CD14-positive monocyte (primary cell): ENCODE measurements at regions not wholly inside any gene's neighbourhood (a gene's known extent, or its start where the extent isn't known, plus 50 kb on each side); places are given as distances from the start of the nearest gene placed in this dataset.

Experiments
- DNase-seq, 3 donors: peaks; one replicate each; pipeline ENCODE4 v3.0.0-alpha.2; 2011 to 2022
- H2AFZ ChIP-seq: 2 replicates; pipeline ENCODE4 v1.6.0; 2012; ENCODE audit warnings: mild to moderate bottlenecking, low read depth, low read length, inconsistent platforms; ENCODE audit not compliant: insufficient read depth, poor library complexity, severe bottlenecking
- H3K27ac ChIP-seq, 2 donors: 1 replicate in 1 of 2; 2 replicates in 1 of 2; pipeline ENCODE4 v1.5.1; 2012 to 2013; ENCODE audit warnings: low read length in 2 of 2, control low read depth in 1 of 2, inconsistent platforms in 1 of 2, low read depth in 1 of 2, mild to moderate bottlenecking in 1 of 2
- H3K27me3 ChIP-seq, 2 donors: one replicate each; pipeline versions ENCODE4 v1.6.0 to v1.6.1; 2011 to 2013; ENCODE audit warnings: low read length in 2 of 2; ENCODE audit not compliant: control insufficient read depth in 2 of 2, insufficient read depth in 2 of 2
- H3K36me3 ChIP-seq, 2 donors: replicated peaks in 1 of 2; 1 replicate in 1 of 2; 2 replicates in 1 of 2; pipeline versions ENCODE4 v1.5.1 to v1.6.1; 2012 to 2013; ENCODE audit warnings: low read length in 2 of 2, control low read depth in 1 of 2, inconsistent platforms in 1 of 2, mild to moderate bottlenecking in 1 of 2; ENCODE audit not compliant: insufficient read depth in 2 of 2, control insufficient read depth in 1 of 2
- H3K4me1 ChIP-seq, 2 donors: 1 replicate in 1 of 2; 2 replicates in 1 of 2; pipeline versions ENCODE4 v1.5.1 to v1.6.1; 2012 to 2013; ENCODE audit warnings: low read length in 2 of 2, control low read depth in 1 of 2, inconsistent platforms in 1 of 2, mild to moderate bottlenecking in 1 of 2, moderate library complexity in 1 of 2; ENCODE audit not compliant: insufficient read depth in 2 of 2, control insufficient read depth in 1 of 2
- H3K4me2 ChIP-seq: replicated peaks from 2 replicates; pipeline ENCODE3; 2012; ENCODE audit warnings: low read length, moderate library complexity, mild to moderate bottlenecking; ENCODE audit not compliant: poor library complexity, severe bottlenecking; ENCODE audit errors: extremely low read depth
- H3K4me3 ChIP-seq, 3 experiments: fragments of 200-600 bp in 1 of 3; sonication (generic) in 1 of 3; replicated peaks in 1 of 3; 1 replicate in 2 of 3; 2 replicates in 1 of 3; pipeline ENCODE4 v1.5.1; 2011 to 2013; ENCODE audit warnings: low read length in 3 of 3, mild to moderate bottlenecking in 3 of 3, control low read depth in 2 of 3, low read depth in 2 of 3, inconsistent platforms in 1 of 3, moderate library complexity in 1 of 3
- H3K79me2 ChIP-seq: 2 replicates; pipeline ENCODE4 v1.6.0; 2012; ENCODE audit warnings: mild to moderate bottlenecking, control low read depth, inconsistent platforms, low read length, moderate library complexity; ENCODE audit not compliant: insufficient read depth
- H3K9ac ChIP-seq: 2 replicates; pipeline ENCODE4 v1.6.0; 2017; ENCODE audit warnings: low read length, mild to moderate bottlenecking; ENCODE audit not compliant: insufficient read depth, poor library complexity, severe bottlenecking
- H3K9me3 ChIP-seq, 2 donors: replicated peaks in 1 of 2; 1 replicate in 1 of 2; 2 replicates in 1 of 2; pipeline versions ENCODE4 v1.5.1 to v1.6.1; 2012 to 2013; ENCODE audit warnings: low read length in 2 of 2, control low read depth in 1 of 2; ENCODE audit not compliant: control insufficient read depth in 1 of 2, insufficient read depth in 1 of 2
- H4K20me1 ChIP-seq: 2 replicates; pipeline ENCODE4 v1.6.0; 2012; ENCODE audit warnings: mild to moderate bottlenecking, low read length, control low read depth, moderate library complexity; ENCODE audit not compliant: insufficient read depth
- H3K27ac Mint-ChIP-seq, 7 donors: one replicate each; pipeline ENCODE4 v1.8.0; 2020; ENCODE audit warnings: mild to moderate bottlenecking in 7 of 7, mixed read lengths in 7 of 7, moderate library complexity in 6 of 7, inconsistent platforms in 2 of 7
- H3K27me3 Mint-ChIP-seq, 3 donors: one replicate each; pipeline ENCODE4 v1.8.0; 2021 to 2022; ENCODE audit warnings: low read depth in 3 of 3, mild to moderate bottlenecking in 3 of 3, mixed read lengths in 3 of 3, moderate library complexity in 3 of 3, inconsistent platforms in 1 of 3
- H3K36me3 Mint-ChIP-seq, 2 donors: one replicate each; pipeline ENCODE4 v1.8.0; 2020; ENCODE audit warnings: mixed read lengths in 2 of 2, inconsistent platforms in 1 of 2, mild to moderate bottlenecking in 1 of 2
- H3K4me1 Mint-ChIP-seq: one replicate; pipeline ENCODE4 v1.8.0; 2020; ENCODE audit warnings: mild to moderate bottlenecking, mixed read lengths
- H3K4me3 Mint-ChIP-seq, 2 donors: one replicate each; pipeline ENCODE4 v1.8.0; 2020; ENCODE audit warnings: mild to moderate bottlenecking in 2 of 2, mixed read lengths in 2 of 2, moderate library complexity in 1 of 2
- H3K9me3 Mint-ChIP-seq, 7 donors: one replicate each; pipeline ENCODE4 v1.8.0; 2020 to 2022; ENCODE audit warnings: mixed read lengths in 7 of 7, mild to moderate bottlenecking in 6 of 7, moderate library complexity in 6 of 7, inconsistent platforms in 2 of 7
- CTCF ChIP-seq: fragments of 200-600 bp; IDR thresholded peaks from one replicate; pipeline ENCODE4 v1.8.0; 2022; ENCODE audit warnings: antibody characterized with exemption, mild to moderate bottlenecking
- WGBS: methylation state at CpG from one replicate; pipeline ENCODE4 v1.1.5; 2013; ENCODE audit warnings: missing lambda C conversion rate; ENCODE audit not compliant: insufficient coverage; 5-methylcytosine and 5-hydroxymethylcytosine counted together
- intact Hi-C, 2 donors: fragments of 100-400 bp; cut with micrococcal nuclease; formaldehyde crosslinking; loops; one replicate each; pipeline versions ENCODE4 v1.15.0 to v1.15.1; 2023

GRCh38 chr1:228548788-228549187 is 61.6 kb downstream of the RNF187 start:
- Mint-ChIP-seq H3K9me3 (peaks cover 0 to 30% (median 8%) of the 10 kb centered on the region in 7 donors), H3K27me3 (peaks cover 6 to 20% (median 16%) of the 10 kb centered on the region in 3 donors), H3K27ac (no peak overlapping the region), H3K36me3 (no peaks in the 10 kb centered on the region), H3K4me1 (no peaks in the 10 kb centered on the region), H3K4me3 (no peak overlapping the region)
- Histone ChIP-seq H3K27ac (no peak overlapping the region), H3K27me3 (no peaks in the 10 kb centered on the region), H3K36me3 (no peaks in the 10 kb centered on the region), H3K9me3 (peaks cover 0 to 4% of the 10 kb centered on the region in 2 donors), H3K4me3 (no peak overlapping the region), H3K4me2 (no peak overlapping the region), H3K9ac (no peak overlapping the region), H2AFZ (no peak overlapping the region), H4K20me1 (no peaks in the 10 kb centered on the region), H3K79me2 (no peaks in the 10 kb centered on the region), H3K4me1 (no peaks in the 10 kb centered on the region)
- no peak for DNase-seq
- no peak for TF ChIP-seq CTCF
- 40% methylated on average over 2 of the region's 2 CpGs for WGBS
- intact Hi-C loops: no loop called here

- Histone ChIP-seq H3K9ac (no peak overlapping the region), H3K4me3 (no peak overlapping the region), H3K36me3 (no peaks in the 10 kb centered on the region), H2AFZ (no peak overlapping the region), H3K27me3 (no peaks in the 10 kb centered on the region), H3K27ac (no peak overlapping the region), H3K79me2 (no peaks in the 10 kb centered on the region), H3K4me1 (peaks cover 0 to 5% of the 10 kb centered on the region in 2 donors), H3K9me3 (peaks cover 16 to 23% of the 10 kb centered on the region in 2 donors), H3K4me2 (no peak overlapping the region), H4K20me1 (no peaks in the 10 kb centered on the region)
- Mint-ChIP-seq H3K9me3 (peaks cover 14 to 44% (median 25%) of the 10 kb centered on the region in 7 donors), H3K4me3 (no peak overlapping the region), H3K27ac (no peak overlapping the region), H3K36me3 (no peaks in the 10 kb centered on the region), H3K4me1 (no peaks in the 10 kb centered on the region), H3K27me3 (peaks cover 13 to 26% (median 25%) of the 10 kb centered on the region in 3 donors)
- TF ChIP-seq CTCF: no peak
- DNase-seq: no peak
- WGBS: 78% methylated on average over 4 of the region's 5 CpGs
- intact Hi-C loops: no loop called here
Observed at GRCh38 chr1:228552596-228553176, 65.5 kb downstream of the RNF187 start.
